Testis (tissue), 2 donors: ENCODE measurements at regions not wholly inside any gene's neighbourhood (a gene's known extent, or its start where the extent isn't known, plus 50 kb on each side); places are given as distances from the start of the nearest gene placed in this dataset.

Experiments
- CTCF ChIP-seq, 3 experiments: fragments of 450-650 bp in 2 of 3; fragments of 200-600 bp in 1 of 3; sonication (generic) in 1 of 3; IDR thresholded peaks; one replicate each; pipeline ENCODE4 v1.5.1; 2016 to 2019; ENCODE audit warnings: antibody characterized with exemption in 3 of 3, mild to moderate bottlenecking in 2 of 3, moderate library complexity in 1 of 3
- POLR2A ChIP-seq: fragments of 450-650 bp; IDR thresholded peaks from one replicate; pipeline ENCODE4 v1.6.1; 2017; ENCODE audit warnings: antibody characterized with exemption, mild to moderate bottlenecking, moderate library complexity

- TF ChIP-seq CTCF (IDR thresholded peaks at IDR 0.05) (no peak), POLR2A (no peak)
Observed at GRCh38 chr4:152244659-152245058, 291.2 kb downstream of the FBXW7 start.
